ENCODE measurements at regions not wholly inside any gene's neighbourhood (a gene's known extent, or its start where the extent isn't known, plus 50 kb on each side); places are given as distances from the start of the nearest gene placed in this dataset.

DNA sequence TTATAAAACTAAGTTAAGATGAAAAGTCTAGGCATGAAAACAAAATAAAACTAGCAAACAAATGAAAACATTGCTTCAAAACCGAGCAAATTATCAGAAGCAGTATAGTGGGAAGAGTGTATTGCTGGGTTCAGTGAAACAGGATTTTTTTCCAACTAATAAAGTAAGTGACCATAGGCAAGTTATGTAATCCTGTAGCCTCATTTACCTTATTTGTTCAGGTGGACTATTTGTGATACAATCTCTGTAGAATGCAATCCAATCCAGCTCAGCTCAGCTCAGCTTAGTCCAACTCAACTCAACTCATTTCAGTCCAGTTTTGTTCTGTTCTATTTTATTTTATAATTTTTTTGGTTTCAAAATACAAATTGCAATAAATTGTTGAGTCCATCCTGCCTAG, 276.7 kb upstream of the LRIG3 start:
- no peak for DNase-seq

DNA sequence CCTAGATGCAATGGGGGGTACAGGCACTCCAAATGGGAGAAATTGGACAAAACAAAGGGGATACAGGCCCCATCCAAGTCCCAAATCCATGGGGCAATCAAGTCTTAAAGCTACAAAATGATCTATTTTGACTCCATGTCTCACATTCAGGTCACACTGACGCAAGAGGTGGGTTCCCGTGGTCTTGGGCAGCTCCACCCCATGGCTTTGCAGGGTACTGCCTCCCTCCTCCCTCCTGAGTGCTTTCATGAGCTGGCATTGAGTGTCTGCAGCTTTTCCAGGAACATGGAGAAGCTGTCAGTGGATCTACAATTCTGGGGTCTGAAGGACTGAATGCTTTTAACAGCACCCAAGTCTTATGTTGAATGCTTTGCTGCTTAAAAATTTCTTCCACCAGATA, 274.5 kb upstream of the LRIG3 start:
- DNase-seq = no peak

DNA sequence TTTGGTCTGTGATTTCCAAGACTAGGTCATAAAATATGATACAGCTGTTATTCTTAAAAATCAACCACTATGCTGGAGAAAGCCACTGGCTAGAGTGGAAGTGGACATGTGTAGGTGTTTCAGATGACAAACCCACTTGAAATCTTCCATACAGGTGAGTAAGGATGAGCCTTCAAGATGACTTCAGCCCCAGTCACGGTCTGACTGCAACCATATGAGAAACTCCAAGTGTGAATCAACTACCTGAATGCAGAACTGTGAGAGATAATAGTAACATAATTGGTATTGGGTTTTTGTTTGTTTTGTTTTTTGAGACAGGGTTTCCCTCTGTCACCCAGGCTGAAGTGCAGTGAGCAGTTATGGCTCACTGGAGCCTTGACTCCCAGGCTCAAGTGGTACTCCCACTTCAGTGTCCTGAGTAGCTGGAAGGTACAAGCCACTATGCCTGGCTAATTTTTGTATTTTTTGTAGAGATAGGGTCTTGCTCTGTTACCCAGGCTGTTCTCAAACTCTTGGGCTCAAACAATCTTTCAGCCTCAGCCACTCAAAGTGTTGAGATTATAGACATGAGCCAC, 273.3 kb upstream of the LRIG3 start:
- no peak for DNase-seq

DNA sequence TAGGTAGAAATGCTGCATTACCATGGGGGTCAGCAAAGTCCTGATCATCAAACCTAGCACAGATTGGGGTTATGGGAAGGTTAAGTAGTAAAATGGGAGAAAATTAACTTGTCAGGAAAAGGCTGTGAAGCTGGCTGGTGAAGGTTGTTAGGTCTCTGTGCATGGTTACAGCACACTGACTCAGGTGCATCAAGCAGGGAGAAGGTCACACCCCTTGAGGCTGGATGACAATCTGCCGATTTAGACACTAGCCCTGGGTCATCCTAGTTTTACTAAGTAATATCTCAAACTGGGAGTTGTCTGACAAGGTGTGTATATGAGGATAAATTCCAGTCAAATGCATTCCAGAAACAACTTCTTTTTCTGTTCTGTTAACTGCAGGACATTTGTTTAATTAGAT, 271.1 kb upstream of the LRIG3 start:
- DNase-seq = no peak

DNA sequence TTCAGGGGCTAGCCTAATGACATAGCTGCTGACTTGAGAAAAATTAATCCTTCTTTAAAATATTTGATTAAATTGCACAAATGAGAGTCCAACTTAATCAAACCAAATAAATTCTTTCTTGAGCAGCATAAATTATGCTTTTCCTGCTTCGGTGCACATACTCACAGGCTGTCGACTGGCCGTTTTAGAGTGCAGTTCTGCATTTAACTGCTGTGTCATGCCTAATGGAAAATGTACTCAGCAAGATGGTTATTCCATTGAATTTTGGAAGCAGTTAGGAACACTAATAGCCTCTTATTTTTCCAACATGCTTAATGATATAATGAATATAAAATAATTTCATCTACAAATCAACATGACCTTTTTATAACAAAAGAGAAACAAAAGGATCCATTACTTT, 266.1 kb upstream of the LRIG3 start:
- no peak for DNase-seq

DNA sequence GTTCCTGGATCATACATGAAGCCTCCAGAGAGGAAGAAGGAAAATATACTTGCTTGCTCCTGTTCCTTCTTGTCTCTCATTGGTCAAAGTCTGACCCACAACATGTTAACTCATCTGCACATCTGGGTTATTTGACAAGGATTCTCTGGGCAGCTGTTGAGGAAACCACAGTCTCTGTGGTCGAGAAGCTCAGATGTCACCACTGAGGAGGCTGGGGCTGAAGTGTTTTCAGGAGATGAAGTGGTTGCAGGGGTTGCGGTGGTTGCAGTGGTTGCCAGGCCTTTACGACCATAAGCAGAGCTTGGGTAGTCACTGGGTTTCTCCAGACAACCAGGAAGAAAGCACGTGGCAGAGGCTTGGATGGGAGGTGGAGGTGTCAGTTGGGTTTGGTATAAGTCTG, 265.0 kb upstream of the LRIG3 start:
- no peak for DNase-seq

DNA sequence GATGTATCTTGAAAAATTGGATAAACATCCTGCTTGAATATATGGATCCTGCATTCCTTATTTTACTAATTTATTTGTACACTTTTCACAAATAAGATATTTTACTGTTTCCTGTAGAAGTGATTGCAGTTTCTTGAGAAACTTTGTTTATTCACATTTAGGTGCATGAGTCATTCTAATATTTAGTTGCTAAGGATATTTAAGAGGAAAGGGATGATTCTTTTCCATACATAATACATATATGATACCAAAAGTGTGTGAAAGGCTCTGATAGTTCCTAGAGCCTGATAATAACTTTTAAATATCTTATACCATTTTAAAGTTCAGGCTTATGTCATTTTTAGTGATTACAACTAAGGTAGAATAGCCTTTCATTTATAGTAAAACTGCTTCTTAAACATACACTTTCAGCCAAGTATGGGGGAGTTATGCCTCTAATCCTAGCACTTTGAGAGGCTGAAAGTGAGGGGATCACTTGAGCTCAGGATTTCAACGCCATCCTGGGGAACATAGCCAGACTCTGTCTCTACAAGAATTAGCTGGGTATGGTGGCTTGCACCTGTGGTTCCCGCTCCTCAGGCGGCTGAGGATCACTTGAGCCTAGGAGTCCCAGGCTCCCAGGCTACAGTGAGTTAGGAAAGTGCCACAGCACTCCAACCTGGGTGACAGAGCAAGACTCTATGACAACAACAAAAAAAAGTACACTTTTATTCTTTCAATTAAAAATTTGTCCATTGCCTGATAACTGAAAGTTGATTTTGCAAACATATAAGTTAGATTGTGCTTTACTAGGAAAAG, 262.6 kb upstream of the LRIG3 start:
- DNase-seq = no peak

DNA sequence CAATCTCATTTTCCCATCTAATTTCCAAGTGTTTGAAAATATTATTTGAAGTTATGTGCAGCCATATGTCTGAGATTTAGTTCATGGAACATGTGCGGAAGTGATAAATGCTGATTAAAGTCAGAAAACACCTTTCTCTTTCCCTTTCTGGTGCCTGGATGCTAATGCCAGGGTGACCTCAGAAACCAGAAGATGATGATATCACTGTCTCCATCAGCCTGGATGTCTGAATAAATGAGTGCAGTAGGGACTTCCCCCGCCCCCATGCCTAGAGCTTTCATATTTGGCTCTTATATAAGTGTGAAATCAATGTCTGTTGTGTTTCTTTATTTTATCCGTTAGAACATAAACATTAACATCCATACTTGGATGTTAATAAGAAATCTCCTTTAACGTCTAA, 261.9 kb upstream of the LRIG3 start:
- DNase-seq = no peak

DNA sequence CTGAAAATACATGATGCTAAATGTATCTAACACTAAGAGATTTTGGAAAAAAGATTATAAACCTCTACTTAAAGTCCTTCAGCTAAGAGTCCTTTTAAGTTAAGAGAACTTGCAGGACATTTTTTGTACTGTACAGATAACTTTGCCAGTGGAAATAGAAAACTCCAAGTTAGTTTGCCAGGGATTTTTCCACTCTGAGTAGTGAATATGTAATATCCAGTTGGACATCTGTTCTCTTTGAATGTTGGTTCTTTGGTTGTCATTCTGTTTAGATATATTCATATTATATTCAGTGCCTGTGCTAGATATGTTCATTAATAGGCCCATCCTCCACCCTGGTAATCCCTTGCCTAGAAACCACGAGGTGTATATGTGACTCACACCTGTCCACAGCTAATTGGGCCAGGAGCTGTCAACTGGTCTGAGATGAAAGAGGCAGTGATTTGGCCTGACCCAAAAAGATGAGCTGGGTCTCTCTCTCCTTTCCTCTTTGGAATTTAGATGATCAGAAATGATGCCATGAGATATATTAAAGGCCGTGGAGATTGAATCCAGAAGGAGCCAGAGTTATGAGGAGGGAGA, 261.0 kb upstream of the LRIG3 start:
- DNase-seq = no peak

DNA sequence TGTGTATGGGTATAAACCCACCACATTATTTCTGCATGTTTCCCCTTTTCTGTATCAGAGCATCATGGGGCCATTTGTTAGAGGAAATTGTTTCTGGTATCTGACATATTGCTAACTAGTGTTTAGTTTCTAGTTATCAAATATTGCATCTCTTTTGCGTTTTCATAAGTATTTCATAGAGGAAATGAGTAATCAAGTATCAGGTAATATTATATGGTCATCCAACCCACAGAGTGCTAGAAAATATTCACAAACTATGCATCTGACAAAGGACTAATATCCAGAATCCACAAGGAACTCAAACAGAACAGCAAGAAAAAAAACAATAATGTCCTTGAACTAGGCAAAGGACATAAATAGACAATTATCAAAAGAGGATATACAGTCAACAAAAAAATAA, 258.9 kb upstream of the LRIG3 start:
- no peak for DNase-seq

DNA sequence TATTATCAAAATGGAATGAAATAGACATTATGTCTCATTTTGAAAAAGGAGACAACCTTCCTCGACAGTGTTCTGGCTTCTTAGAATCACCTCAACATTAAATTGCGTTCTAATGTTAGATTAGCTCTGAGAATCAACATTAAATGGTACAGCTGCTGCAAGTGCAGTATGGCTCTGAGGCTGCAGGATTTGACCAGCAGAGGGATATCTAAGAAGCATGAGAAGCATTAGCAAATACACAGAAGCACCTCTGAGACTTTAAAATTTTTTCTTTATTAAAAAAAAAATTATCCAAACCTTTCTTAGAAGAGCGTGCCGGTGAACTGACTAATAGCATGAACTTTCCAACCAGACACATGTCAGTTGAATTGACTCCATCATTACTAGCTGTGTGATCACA, 253.4 kb upstream of the LRIG3 start:
- DNase-seq = no peak

DNA sequence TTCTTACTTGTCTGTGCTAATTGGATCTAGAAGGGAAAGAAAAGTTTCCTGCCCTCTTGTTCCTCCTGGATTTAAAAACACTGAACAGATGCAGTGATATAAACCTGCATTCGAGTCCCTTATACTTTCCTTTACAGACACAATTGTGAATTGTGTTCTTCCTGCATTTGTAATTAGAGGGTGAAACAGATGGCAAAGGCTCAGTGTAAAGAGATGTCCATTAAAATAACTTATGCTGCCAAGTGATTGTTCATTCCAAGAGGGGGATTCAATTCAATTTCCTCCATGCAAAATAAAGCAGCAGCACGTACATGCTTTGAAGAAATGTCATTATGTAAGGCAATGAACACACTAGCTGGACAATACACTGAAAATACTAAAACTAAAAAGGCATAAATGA, 248.3 kb upstream of the LRIG3 start:
- DNase-seq = no peak

DNA sequence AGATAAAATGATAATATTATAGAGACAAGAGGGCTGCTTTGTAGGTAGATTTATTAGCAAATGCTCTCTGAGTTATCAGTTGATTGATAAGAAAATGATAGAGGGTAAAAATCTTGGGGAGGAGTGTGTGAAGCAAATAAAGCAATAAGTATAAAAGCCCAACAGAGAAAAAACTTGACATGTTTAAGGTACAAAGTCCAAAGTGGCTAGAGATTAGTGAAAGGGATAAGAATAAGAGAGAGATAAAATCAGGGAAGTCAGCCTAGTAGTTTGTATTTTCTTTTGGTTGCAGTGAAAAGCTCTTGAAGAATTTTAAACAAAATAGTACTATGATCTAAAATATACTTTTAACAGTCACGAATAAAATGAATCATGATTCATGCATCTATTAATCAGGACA, 246.2 kb upstream of the LRIG3 start:
- DNase-seq = no peak

DNA sequence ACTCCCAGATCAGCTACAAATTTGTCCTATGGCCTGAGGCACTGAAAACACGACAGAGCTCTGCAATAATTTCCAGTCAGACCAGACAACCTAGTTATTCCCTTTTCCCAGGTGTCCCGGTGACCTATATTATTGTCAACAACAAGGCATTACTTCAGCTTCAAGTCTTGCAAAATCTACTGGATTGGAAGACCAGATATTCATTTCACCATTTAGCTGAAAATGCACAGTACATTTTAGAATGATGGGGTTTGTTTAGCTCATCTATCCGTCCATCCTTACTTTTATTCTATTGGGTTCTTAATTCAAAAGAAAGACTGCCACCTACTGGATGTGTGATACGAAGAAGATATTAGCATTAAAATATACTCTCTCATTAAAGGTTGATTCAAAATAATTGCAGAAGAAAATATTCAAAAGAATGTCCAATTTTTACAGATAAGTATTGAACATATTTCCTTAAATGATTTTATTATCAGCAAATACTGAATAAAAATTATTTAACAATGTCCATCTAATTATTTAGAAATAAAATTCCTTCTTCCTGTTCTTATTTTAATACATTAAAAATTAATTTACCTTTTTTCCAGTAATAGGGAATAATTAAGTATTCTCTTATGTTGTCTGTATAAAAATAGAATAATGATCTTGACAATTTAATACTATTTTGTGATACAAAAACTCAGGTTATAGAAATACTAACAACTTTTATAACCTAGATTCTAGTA, 244.9 kb upstream of the LRIG3 start:
- DNase-seq = no peak

DNA sequence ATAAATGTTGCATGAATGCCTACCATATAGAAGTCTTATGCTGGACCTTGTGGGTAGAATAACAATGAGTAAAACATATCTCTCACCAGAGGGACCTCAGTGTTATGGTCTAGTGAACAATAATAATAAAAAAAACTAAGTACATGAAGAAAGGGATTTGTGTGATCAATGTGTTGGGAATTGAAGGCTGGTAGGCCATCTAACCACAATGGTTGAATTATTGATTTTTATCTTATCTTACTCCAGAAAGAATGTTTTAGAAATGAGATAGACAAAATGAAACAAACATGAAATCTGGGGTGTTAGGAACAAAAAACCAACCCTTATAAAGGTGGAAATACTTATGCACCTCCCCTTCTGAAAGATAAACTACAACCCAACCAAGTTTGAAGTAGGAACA, 243.9 kb upstream of the LRIG3 start:
- no peak for DNase-seq

DNA sequence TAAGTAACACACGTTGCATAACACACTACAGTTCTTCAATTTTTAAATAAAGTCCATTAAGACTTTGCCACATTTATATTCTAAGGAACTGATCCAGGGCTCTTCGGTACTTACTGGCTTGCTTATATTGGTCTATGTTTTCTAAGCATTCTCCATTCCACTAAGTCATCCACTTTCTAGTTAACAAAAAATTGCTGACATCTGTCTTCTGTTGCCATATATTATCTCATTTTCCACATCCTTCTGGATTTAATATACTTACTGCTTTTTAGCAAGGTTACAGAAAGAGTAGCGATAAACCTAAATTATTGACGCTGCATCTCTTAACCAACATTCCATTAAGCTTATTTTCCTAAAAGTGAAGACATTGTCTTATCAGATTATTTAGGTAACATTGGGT, 238.4 kb upstream of the LRIG3 start:
- DNase-seq = no peak

DNA sequence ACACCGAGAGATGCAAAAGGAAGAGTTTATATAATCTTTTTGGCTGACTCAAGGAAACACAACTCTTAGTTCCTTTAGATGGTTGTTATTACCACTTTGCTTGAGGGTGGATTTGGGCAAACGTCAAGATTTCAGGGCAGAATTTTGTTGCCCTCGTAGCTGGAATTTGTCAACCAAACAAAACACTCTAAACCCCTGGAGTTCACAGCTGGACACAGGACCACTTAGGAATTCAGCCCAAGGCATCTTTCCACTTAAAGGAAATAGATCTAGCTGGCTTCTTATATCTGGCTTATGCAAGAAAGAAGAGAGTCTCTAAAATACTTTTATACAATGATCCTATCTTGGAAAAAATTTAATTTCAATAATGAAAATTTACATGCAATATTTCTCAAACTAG, 237.8 kb upstream of the LRIG3 start:
- no peak for DNase-seq

DNA sequence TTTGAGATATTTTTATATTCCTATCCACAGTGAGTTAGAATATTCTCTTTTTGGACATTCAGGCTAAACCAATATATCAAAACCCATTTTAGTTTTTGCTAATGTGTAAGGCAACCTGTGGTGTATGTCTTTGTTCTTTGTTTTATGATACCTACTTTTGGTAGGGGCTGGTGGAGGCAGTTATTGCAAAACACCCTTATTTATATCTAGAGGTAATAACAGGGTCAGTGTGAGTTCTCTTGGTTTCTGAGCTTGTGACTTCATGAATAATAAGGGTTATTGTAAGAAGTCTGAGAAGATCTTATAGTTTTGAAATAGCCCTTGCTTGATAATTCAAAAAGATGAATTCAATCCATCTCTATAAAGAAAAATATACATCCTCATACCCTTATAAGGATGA, 235.1 kb upstream of the LRIG3 start:
- no peak for DNase-seq

DNA sequence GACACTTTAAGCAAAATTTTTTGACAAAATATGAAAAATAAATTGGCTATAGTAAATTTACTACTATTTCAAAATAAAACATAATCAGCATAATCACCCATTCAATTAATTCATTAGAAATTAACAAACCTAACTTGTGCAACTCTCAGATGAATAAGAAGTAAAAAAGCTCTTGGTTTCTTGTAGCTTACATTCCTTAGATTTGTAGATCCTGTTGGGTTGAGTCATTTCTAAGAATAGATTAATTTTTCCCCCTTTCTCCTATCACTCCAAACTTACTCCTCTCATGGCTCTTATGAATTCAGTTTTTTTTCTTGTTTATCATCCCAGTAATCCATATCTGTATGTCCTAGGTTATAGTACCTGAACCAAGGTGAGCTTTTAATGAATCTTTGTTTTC, 230.9 kb upstream of the LRIG3 start:
- no peak for DNase-seq

DNA sequence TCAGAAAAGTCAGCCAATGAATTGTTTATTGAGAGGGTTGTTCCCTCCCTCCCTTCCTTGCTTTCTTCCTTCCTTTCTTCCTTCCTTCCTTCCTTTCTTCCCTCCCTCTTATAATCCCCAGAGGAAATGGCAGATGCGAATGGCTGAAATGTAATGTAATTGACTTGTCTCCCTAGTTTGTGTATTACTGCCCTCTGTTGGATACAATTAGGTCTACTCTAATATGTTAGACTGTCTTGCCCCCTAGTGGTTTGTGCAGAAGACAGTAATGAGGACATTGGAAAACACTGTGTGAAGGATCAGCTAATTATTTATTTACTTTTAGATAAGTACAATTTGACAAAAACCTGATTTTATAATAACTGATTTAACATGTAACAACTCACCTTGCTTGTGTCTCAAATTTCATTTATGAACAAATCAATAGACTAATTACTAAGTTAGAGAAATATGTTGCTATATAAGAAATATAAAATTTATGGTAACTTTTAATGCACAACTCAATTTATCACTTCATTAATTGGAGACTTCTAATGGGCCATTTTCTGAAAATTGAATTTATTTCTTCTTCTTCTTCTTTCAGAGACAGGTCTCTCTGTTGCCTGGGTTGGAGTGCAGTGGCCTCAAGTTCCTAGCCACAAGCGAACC, 229.8 kb upstream of the LRIG3 start:
- peak; percentile 45 for DNase-seq

DNA sequence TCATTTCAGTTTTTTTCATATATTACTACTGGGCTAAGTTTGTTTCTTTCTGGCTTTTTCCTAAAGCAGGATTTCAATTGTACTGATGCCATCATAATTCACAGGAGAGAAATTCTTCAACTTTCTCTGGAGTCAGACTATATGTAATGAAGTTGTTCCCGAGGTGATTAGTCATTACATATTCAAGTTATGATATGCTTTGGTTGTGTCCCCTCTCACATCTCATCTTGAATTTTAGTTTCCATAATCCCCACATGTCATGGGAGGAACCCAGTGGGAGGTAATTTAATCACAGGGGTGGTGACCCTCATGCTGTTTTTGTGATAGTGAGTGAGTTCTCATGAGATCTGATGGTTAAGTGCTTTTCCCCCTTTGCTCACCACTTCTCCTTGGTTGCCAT, 227.5 kb upstream of the LRIG3 start:
- no peak for DNase-seq

DNA sequence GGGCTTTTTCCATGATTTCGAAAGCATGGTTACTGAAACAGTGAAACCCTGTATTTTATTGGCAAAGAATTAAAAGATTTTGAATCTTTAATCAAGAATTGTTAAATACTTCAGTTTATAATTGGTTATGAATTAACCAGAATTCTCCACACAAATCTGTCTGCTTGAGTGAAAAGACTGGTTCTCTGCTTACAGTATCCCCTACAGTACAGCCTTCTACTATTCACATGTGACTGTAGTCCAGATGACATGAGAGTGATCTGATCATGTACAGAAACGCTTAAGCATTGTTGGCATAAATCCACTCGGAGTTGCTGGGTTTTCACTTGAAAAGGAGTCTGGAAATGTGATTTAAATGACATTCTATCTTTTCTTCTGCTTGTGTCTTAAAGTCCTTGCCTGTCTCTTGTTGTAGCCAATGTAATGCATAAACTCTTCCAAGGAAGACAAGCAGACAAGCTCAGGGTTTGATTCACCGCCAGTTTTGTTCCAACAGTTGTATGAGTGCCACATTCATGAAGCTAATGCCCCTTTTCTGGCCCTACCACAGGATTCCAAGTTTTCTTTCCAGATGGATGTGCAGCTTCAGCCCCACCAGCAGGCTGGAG, 222.0 kb upstream of the LRIG3 start:
- no peak for DNase-seq

DNA sequence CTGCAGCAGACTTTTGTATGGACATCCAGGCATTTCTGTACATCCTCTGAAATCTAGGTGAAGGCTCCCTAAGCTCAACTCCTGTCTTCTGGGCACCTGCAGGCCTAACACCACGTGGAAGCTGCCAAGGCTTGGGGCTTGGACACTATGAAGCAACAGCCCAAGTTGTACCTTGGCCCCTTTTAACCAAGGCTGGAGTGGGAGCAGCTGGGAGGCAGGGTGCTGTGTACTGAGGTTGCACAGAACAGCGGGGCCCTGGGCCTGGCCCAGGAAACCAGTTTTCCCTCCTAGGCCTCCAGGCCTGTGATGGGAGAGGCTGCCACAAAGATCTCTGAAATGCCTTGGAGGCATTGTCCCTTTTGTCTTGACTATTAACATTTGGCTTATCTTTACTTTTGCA, 214.4 kb upstream of the LRIG3 start:
- no peak for DNase-seq
